HG03175 (cell line): ENCODE measurements at regions not wholly inside any gene's neighbourhood (a gene's known extent, or its start where the extent isn't known, plus 50 kb on each side); places are given as distances from the start of the nearest gene placed in this dataset.
"Not testable (repeated sequence)": the region's sequence is repeated elsewhere in the genome, so short reads cannot be mapped to it uniquely, and the experiment has no call there.

Experiments
- ATAC-seq: cut with Tn5 transposase; IDR thresholded peaks from one replicate; pipeline ENCODE4 v1.9.1; 2021; ENCODE audit warnings: mild to moderate bottlenecking, moderate library complexity; ENCODE audit not compliant: unreplicated experiment

DNA sequence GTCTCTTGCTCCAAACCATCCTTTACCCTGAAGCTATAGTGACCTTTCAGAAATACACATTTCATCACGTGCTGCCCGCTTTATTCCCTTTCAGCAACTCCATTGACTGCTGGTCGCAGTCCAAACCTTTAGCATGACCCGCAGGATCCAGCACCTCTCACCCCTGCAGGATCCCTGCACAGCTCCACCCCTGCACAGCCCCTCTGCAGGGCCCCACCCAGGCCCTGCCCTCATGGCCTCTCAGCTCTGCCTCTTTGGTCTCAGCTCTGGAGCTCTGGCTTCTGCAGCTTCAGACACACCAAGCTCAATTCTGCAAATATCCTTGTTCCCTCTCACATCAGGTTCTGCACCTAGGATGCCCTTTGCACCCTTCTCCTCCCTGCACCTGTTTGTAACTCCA, 264.9 kb upstream of the C1orf174 start:
- no peak for ATAC-seq

DNA sequence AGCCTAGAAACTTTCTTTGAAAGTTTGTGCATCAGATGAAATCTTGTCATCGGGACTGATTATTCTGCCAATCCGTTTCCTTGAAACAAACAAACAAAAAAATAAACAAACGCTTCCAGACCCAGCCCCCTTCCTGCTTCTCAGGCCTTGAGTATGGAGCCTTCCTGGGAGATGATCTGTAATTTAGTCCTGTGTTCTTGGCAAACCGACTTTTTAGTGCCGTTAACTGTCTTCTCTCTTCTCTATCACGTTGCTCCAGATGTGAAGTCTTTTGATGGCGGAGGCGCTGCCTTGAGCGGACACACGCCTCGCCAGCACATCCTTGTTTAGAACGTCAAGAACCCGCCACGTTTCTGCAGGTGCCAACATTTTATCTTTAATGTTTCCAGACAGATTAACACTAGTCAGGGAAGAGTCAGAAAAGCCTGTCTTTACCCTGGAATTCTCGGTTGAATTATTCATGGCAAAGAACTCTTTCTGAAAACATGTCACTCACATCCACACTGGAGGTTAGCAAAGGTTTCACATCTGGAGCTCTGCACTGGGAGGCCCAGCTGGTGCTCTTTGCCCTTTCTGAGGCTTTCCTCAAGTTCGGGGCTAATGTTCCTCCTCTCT, 265.7 kb upstream of the C1orf174 start:
- ATAC-seq, result no peak

DNA sequence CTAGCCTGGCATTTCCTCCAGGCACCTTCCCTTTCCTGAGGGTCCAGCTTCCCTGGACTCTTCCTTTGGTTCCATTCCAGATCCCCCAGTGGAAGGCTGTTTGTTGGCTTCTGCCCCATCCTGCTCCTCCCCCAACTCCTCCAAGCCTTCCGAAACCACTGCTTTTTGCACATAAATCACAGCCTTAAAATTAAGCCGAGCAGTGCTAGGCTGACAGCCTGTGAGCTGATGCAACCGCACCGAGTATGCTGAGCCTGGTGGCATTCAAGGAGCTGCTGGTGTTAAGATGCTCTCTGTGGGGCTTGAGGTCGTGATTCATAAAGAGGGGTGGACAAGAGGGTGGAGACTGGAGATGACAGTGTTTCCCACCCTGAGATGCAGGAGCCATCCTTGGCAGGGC, 266.6 kb upstream of the C1orf174 start:
- ATAC-seq, result no peak

DNA sequence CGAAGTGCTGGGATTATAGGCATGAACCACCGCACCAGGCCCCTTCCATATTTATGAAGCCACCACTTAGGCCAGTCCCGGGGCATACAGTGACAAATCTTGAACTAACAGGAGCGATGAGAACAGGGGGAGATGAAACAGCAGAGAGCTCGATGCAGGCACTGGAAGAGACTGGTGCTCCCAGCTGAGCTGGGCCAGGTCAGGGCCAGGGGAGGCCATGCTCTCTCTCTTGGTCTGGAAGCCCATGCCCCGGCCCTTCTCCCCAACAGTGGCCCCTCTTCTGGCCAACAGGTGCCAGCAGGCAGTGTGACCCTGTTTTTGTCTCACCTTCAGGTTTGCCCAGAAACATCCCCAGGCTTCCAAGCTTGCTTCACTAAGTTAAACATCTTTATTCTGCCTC, 269.9 kb upstream of the C1orf174 start:
- ATAC-seq, result no peak

DNA sequence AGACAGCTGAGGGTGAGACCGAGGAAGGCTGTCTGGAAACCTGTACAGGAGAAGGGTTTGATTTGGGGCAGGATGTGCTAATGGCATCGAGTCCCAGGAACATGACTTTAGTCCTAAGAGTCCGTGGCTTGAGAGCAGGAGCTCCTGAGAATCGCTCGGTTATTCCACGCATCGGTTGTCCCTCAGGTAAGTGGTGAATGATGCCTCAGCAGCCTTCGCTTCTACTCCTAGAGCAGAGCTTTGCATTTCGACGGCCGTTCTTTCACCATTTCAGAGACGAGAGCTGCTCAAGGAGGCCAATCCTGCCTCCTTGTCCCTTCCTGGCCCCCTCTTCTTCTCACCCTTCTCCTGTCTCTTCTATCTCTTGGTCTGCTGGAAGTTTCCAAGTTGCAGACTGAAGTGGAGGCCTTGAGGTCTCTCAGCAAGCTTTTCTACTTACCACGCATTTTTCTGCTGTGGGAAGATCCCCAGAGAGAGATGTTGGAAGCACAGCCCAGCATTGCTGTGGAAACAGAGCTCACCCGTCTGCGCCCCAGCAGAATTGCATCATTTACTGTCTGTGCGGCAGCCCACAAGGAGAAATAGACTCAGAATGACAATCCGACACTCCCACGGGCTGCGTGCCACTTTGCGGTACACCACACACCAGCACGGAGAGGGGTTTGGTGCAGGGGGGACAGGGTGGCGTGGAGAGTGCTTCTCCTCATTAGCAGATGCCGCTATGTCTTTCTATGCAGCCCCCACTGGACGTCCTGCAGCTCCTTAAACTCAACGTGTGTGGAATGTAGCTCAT, 270.7 kb upstream of the C1orf174 start:
- ATAC-seq, result no peak

DNA sequence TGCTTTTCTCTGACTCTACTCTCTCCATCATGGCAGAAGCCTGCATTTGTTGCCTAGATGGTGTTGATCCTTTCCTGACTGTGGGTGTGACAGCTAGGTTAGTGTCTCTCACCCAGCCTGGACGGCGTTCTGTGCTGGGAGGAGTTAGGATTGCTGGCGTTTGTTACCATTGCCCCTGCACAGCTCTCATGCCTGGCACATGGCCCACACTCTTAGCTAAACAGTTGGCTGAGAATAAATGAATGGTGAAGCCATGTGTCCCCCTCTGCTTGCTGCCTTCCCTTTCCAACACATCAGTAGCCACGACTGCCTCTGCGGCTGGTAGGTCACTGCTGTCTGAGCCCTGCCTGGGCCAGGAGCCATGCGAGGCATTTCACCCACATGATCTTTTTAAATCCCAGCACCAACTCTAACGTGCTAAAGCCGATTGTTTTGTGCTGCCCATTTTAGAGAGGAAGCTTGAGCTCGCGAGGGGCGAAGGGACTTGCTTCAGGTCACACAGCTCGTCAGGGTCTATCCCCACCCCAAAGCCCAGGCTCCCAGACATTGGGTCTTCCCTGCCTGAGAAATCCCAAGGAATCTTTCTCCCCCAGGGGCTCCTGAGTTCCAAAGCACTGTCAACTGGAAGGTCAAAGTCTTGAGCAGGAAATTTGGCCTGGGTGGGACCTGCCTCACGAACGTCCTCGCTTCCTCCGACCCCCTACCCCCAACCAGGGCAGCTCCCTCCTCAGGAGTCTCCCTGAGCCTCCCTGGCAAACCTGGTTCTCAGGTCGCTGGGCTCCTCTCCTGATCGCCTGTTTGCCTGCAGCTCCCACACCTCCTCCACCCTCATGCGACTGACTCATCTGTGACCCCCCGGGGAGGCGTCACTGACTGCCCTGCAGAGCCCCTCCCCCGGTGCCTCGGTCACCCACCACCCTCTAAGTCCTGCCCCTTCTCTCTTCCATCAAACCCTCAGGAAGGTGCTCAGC, 271.7 kb upstream of the C1orf174 start:
- no peak for ATAC-seq

DNA sequence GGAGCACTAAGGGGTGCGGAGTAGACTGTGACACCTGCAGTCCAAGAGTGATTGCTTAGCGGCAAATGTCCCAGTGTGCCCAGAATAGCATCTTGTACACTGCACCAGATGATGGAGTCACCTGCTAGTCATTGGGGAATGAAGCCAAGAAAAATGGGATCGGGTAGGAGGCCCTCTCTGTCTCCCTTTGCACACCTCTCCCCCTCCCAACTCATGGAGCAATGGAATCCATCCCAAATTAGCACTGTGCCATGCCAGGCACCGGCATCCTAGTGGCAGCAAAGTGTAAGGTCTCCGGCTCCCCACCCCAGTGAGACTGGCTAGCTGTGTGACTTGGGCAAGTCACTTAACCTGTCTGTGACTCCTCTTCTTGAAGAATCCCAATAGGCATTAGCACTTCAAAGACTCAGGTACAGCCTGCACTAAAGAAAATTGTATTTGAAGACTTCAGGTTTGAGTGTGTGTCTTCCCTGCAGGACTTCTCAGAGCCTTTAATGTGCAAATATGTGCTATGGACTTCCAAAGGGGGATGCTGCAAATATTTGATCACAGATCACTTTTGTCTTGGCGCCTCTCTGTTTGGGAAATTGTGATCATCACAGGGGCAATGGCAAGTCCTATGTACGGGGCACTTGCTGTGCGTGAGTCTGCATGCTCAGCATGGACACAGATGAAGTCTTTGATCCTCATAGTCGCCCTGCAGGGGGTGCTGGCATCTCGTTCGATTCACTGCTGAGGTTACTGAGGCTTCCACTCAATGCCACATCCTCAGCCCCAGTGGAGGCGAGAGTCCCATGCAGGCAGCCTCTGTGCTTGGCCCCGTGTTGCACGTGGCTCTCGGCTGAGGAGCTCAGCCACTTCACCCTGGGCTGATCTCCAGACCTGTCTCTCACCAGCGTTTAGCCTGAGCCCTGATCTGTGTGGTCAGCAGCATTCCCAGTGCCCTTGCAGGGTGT, 272.9 kb upstream of the C1orf174 start:
- ATAC-seq, result no peak

DNA sequence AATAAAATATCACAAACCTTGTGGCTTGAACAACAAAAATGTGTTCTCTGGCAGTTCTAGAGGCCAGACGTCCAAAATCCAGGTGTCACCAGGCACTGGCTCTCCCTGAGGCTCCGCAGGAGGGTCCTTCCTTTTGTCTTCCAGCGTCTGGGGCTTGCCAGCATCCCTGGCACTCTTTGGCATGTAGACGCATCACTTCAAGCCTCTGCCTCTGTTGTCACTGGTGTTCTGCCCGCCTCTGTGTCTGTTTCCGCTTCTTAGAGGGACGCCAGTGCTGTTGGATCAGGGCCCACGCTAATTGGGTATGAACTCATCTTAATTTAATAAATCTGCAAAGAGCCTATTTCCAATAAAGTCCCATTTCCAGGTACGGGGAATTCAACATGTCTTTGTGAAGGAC, 273.7 kb upstream of the C1orf174 start:
- no peak for ATAC-seq

DNA sequence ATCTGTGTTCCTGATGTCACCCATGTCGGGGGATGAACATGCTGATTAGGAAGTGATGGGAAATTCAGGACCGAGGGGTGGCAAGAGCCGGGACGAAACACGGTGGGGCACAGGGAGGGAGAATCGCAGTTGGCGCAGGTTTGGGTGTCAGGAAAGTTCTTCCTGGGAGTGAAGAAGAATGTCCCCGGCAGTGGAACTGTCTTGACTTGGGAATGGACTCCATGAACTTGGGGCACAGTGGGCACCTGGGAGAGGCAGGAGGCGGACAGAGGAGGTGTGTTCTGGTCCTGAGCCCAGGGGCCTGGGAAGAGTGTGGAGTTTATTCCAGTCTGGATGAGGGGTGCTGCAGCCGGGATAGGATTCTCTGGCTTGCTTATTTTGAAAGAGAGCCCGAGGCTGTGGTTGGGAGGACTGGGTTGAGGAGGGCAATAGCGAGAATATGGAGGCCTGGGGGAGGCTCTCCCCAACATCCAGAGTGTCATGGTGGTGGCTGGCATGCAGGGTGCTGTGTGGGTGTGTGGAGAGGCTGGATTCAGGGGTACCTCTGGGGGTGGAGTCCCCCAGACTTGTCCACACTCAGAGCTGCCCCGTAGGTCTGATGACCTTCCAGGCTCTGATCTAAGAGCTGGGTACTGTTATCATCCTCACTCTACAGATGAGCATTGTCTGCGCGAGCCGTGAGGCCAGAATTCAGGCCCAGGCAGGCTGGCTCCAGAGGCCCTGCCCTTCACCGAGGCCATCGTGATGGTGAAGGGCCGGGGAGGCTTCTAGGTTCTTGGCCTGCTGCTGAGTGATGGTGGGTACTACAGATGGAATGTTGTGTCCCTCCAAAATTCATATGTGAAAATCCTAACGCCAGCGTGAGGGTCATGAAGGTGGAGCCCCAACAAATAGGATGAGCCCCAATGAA, 274.5 kb upstream of the C1orf174 start:
- no peak for ATAC-seq

DNA sequence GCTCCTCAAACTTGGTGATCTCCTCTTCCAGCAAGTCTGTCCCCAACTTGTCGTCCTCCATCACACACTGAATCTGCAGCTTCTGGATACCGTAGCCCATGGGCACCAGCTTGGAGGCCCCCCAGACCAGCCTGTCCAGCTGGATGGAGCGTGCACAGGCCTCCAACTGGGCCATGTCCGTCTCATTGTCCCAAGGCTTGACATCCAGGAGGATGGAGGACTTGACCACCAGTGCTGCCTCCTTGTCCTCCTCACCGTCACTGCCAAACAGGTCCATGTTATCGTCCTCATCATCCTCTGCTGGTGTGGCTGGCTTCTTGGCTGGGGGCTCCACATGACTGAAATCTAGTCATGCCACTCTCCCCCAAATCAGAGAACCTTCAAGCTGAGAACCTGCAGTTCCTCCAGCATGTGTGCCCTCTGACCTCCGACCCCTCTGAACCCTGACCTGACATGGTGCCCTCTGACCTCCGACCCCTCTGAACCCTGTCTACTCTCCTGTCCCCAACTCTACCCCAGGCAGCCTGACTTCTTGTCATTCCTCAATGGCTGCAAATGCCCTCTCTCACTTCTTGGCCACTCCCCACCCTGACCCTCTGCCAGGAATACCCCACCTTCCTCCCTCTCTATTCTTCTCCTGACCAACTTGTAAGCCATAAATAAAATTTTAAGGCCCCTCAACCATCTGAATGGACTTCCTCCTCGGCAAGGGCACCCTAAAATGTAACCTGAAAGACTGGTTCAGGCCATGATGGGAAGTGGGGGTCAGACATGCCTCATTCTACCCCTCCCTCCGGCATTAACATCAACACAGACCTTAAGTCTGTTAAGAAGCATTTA, 275.7 kb upstream of the C1orf174 start:
- ATAC-seq, result no peak

DNA sequence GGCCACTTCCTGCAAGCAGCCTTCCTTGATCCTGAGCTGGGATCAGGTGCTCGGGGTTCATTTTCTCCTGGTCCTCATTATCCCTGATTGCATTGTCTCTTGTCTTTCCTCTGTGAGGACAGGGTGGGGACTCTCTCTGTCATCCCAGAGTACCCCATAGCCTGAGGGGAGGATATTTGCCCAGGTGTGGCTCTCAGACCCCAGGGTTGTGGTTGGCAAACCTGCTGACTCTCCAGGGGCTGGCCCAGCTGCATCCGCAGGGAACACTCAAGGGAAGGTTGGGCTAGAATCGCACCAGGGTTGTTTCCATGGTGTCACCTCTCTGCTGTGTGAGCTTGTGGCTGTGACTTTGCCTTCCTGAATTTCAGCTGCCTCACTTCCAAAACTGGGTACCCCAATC, 276.8 kb upstream of the C1orf174 start:
- ATAC-seq, result no peak

DNA sequence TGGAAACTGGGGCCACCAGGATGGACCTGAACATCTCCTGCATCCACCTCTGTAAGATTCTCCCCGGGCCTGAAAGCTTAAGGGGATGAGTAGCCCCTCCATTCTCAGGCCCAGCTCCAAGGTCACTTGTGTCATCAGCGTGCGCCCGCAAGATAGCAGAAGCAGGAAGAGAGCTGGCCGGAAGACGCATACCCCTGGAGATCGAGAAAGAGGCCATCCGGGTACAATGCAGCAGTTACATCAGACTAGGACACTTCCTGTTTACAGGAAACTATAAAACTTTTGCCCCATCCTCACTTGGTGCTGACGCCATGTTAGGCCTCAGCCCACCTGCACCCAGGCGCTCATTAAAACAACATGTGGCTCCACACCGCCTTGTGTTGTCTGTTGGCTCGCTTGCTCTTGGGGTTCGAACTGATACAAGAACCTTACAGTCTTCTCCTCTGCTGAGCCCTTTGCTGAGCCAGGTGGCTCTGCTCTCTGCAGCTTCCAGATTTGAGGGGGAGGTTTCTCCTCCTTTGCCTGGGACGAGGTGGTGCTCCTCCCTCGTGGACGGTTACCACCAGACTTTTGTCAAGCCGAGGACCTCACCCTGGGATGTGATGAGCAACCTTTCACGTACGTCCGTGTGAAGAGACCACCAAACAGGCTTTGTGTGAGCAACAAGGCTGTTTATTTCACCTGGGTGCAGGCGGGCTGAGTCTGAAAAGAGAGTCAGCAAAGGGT, 277.5 kb upstream of the C1orf174 start:
- ATAC-seq, result no peak

DNA sequence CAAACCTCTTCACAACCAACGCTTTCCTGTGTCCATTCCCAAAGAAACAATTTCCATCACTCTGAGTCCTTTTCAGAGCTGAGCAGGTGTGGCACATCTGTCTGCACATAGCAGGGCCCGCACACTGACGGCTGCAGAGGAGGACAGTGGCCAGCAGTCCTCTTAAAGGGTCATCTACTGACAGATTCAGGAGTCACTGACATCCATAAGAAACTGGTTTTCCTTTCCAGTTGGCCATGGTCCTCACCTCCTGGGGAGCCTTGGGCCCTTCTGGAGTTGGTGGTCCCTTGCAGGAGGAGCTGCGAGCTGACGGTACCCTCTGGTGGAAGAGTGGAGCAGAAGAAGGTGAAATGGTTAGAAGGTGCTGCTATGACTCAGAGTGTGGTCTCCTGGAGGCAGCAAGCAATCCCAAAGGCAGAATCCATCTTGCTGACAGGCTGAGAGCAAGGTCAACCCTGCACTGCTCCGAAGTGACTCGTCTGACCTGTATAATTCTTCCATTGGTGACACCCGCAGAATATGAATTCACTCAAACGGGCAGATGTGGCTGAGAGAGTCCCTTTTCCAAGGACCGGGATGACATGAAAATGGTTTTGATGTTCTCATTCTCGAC, 278.5 kb upstream of the C1orf174 start:
- no peak for ATAC-seq

DNA sequence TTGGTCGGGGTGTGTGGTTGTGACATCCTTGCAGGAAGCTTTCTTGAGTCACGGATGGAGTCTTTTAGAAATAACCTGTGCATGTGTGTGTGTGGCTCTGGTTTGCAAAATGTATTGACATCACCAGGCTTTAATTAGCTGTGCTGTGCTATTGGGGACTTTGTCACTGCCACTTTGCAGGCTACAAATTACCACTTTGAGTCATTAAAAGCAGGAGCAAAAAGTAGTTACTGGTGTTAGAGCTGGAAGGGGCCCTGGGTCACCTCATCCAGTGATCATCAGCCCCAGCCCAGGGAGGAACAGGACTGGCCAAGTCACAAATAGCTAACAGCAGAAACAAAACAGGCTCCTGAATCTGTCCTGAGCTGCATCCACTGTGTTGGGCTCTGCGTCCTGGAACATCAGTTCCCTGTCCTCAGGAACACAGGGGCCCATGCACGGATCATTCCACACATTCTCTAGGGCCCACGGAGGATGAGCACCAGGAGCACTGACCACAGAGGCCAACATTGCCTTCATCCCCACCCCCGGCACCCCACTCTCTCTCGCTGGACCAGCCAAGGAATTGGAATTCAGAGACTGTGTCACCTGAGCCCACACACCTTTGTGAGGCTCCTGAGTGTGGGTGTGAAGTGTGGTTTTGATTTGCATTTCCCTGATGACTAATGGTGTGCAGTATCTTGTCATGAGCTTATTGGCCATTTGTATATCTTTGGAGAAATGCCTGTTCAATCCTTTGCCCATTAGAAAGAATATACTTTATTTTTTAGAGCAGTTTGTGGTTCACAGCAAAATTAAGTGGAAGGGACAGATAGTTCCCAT, 280.1 kb upstream of the C1orf174 start:
- ATAC-seq, result no peak

DNA sequence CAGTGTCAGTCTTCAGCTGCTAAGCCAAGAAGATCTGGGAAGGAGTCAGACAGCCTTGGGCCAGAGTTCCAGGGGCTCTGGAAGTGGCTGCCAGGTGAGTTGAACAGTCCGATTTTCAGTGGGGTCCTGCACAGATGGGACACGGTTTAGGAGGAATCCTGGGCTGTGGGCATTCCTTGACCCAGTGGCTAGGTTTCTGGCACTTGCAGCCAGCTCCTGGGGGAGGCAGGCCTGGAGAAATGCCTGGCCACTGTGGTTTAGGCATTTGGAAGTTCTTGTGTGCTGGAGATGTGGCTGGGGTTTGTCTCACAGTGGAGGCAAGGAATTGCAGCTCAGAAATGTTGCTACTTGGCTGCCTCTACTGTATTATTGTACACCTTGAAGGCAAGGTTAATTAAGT, 286.4 kb upstream of the C1orf174 start:
- not testable (repeated sequence) for ATAC-seq

DNA sequence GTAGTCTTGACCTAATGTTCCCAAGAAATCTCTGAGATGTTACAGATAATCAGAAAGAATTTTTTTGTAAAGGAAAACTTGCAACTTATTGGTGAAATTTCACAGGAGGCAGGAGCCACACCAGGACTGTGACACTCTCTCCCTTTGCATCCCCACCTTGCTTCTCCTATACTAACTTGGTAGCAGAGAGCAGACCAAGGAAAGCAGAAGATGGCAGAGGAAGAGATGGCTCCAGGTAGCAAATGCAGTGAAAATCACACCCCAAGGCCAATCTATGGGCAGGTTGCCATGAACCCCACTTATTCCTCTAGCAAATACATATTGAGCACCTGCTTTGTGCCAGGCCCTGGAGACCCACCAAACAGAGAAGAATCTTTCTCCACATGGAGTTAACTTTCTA, 303.4 kb upstream of the C1orf174 start:
- ATAC-seq, result no peak

DNA sequence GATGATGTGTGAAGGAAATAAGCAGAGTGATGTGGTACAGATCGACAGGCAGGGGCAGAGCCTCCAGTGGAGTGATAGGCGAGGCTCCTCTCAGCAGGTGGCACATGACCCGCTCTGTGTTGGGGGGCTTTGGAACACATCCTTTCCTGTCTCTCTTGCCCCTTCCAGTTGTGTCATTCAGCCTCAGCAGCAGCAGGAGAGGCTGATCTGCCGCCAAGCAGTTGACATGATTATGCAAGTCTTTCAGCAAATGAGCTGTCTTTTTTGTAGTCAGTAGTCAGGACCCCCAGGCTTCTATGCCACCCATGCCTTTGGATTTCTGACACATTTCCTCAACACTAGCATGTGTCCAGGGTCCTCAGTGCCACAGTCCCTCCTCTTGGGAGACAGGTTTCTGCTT, 307.1 kb upstream of the C1orf174 start:
- no peak for ATAC-seq
